ENCODE measurements at regions not wholly inside any gene's neighbourhood (a gene's known extent, or its start where the extent isn't known, plus 50 kb on each side); places are given as distances from the start of the nearest gene placed in this dataset.

- Mint-ChIP-seq H3K4me1 (no peaks in the 10 kb centered on the region), H3K36me3 (ENCODE audit: low read depth) (no peaks in the 10 kb centered on the region), H3K27ac (no peak overlapping the region), H3K9me3 (peaks cover 5% of the 10 kb centered on the region), H3K4me3 (no peak overlapping the region), H3K27me3 (peaks cover 8% of the 10 kb centered on the region)
- ChIA-PET POLR2A (no interaction called here), CTCF (interaction anchor here (0.6 kb wide), 1 partner anchor 31 kb away, joined by 3 read pairs; no protein-coding TSS in a partner anchor)
- DNase-seq, result no peak
- intact Hi-C loops (cut with micrococcal nuclease), result no loop called here
- TF ChIP-seq CTCF (IDR thresholded peaks at IDR 0.05), result no peak
- no peak for ATAC-seq (ENCODE audit: low read depth)
Observed at GRCh38 chr16:26913851-26914250, 152.9 kb upstream of the C16orf82 start.

- intact Hi-C loops (cut with micrococcal nuclease), result no loop called here
- Mint-ChIP-seq H3K36me3 (ENCODE audit: low read depth) (no peaks in the 10 kb centered on the region), H3K4me3 (no peak overlapping the region), H3K9me3 (peaks cover 7% of the 10 kb centered on the region), H3K4me1 (no peaks in the 10 kb centered on the region), H3K27me3 (no peaks in the 10 kb centered on the region), H3K27ac (no peak overlapping the region)
- ATAC-seq (ENCODE audit: low read depth) (no peak), DNase-seq (no peak)
- ChIA-PET CTCF (no interaction called here), POLR2A (no interaction called here)
- TF ChIP-seq CTCF (IDR thresholded peaks at IDR 0.05), result no peak
Observed at GRCh38 chr16:26930786-26931581, 135.7 kb upstream of the C16orf82 start.

GRCh38 chr16:26950636-26951035 is 116.1 kb upstream of the C16orf82 start:
- Mint-ChIP-seq H3K4me1 (no peaks in the 10 kb centered on the region), H3K27me3 (peaks cover 3% of the 10 kb centered on the region), H3K36me3 (ENCODE audit: low read depth) (no peaks in the 10 kb centered on the region), H3K4me3 (no peak overlapping the region), H3K27ac (no peak overlapping the region), H3K9me3 (no peaks in the 10 kb centered on the region)
- ChIA-PET POLR2A (no interaction called here), CTCF (no interaction called here)
- no peak for DNase-seq
- intact Hi-C loops (cut with micrococcal nuclease), result no loop called here
- ATAC-seq (ENCODE audit: low read depth), result no peak
- TF ChIP-seq CTCF (IDR thresholded peaks at IDR 0.05), result no peak

DNA sequence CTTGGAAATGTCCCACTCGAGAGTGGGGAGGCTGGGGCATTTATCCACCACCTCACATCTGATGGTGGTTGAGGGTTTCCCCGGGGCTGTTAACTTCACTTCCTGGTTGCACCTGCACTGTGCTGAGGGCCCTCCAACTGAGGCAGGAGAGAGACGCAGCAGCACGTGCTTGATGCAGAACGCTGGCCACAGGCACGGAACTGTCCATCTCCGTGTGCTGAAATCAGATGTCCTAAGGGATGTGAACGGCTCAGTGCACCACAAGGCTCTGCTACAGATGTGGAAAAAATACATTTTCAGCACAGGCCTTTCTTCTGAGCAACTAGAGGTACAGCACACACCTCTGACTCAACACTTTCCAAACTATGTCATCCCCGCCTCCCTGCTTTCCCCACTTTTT is 114.8 kb upstream of the C16orf82 start:
- ChIA-PET CTCF (no interaction called here), POLR2A (no interaction called here)
- Mint-ChIP-seq H3K27me3 (peaks cover 7% of the 10 kb centered on the region), H3K27ac (no peak overlapping the region), H3K4me1 (no peaks in the 10 kb centered on the region), H3K36me3 (ENCODE audit: low read depth) (no peaks in the 10 kb centered on the region), H3K4me3 (no peak overlapping the region), H3K9me3 (no peaks in the 10 kb centered on the region)
- no peak for TF ChIP-seq CTCF (IDR thresholded peaks at IDR 0.05)
- intact Hi-C loops (cut with micrococcal nuclease), result no loop called here
- no peak for DNase-seq
- no peak for ATAC-seq (ENCODE audit: low read depth)

DNA sequence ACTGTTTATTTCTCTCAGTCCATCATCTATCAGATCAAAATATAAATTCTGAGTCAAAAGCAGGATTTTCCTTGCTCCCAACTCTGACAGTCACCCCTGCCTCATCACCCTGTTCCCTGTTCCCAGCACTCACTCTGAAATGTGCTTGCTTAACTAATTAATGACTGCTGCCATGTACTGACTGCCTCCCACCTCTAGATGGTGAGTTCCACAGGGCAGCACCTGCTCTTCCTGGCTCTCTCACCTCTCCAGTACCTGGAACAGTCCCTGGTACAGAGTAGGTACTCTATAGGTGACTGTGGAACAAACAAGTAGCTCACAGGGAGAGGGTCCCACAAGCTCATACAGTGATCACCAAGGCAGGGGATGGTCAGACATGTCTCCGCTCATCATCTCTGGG is 114.3 kb upstream of the C16orf82 start:
- Mint-ChIP-seq H3K27ac (no peak overlapping the region), H3K4me1 (no peaks in the 10 kb centered on the region), H3K36me3 (ENCODE audit: low read depth) (no peaks in the 10 kb centered on the region), H3K4me3 (no peak overlapping the region), H3K27me3 (peaks cover 7% of the 10 kb centered on the region), H3K9me3 (no peaks in the 10 kb centered on the region)
- CTCF ChIA-PET, result no interaction called here
- no peak for TF ChIP-seq CTCF (IDR thresholded peaks at IDR 0.05)
- intact Hi-C loops (cut with micrococcal nuclease), result no loop called here
- DNase-seq (no peak), ATAC-seq (ENCODE audit: low read depth) (no peak)
- POLR2A ChIA-PET, result no interaction called here

Measured in activated B cell treated with CpG ODN at 0.5 μM for 24 hours (primary cell).